GM19468 (cell line): ENCODE measurements at regions not wholly inside any gene's neighbourhood (a gene's known extent, or its start where the extent isn't known, plus 50 kb on each side); places are given as distances from the start of the nearest gene placed in this dataset.

Experiments used
- ATAC-seq: cut with Tn5 transposase; IDR thresholded peaks from one replicate; pipeline ENCODE4 v1.9.1; 2021; ENCODE audit warnings: mild to moderate bottlenecking, moderate library complexity, moderate number of reproducible peaks; ENCODE audit not compliant: unreplicated experiment; ENCODE audit errors: extremely low read depth

DNA sequence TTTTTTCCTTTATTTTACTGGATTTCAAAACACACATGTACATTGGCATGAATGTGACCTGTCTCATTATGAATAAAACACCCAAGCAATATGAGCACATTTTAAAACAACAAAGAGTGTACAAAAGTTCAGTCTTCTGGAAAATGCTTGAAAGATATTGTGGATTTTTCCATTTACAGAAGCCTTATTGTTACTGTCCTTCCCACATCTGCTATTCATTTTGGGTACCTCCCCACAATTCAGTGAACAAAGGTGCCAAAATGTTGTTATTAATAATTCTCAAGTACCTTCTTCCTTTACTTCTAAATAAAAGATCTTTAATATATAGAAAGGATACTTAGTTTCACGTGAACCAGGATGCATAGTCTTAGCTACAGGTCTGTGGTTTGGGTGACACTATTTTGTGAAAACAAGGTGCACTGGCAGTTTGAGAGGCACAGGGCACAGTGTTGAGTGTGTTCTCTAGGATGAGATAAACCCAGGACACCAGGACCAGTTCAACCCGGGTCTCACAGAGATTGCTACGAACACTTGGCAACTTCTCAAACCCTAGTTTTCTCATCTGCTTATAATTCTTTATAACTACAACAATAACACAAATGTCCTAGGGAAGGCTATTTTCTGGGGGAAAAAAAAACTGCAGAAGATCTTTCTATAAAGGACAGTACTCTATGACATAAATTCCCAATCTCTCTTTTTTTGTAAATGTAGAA lies 84.5 kb upstream of the GALNT5 start:
- ATAC-seq = no peak

DNA sequence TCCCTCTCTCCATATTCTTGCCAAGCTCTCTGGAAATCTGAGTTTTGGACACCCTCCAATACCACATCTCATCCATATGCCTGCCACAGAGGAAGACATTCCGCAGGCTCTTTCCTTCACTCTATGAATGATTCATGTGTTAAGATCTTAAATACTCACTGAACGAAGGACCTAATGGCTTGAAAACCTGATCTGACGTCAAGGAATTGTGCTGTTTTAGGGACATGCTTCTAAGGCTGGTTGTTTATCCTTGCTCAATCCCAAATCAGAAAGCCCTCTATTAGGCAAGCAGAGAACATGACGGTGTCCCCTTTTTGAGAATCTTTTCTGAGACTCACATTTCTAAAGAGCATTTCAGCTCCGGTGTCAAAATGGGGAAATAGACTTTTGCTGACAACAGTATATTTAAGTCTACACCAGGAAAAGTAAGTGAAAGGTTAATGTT lies 83.7 kb upstream of the GALNT5 start:
- ATAC-seq = no peak

DNA sequence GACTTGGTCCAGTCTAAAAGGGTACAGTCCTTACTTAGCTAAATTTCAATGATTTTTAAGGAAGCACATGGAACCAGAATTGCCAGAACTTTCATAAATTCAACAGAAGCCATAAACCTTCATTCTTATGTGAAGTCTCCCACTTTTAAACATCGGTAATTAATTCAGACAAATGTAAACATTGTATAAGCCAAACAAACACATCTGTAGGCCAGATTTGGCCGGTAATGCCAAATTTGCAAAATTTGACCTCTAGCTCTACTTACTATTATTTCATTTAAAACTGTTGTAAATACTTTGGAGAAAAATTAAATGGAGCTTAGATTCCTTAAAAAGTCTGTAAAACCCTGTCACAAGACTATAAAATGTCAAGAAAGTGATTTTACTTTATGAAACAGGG lies 83.2 kb upstream of the GALNT5 start:
- ATAC-seq = no peak

DNA sequence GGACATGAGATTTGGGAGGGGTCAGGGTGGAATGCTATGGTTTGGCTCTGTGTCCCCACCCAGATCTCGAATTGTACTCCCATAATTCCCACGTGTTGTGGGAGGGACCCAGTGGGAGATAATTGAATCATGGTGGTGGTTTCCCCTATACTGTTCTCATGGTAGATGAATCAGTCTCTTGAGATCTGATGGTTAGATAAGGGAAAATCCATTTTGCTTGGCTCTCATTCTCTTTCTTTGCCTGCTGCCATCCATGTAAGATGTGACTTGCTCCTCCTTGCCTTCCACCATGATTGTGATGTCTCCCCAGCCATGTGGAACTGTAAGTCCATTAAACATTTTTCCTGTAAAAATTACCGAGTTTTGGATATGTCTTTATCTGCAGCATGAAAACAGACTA lies 80.9 kb upstream of the GALNT5 start:
- ATAC-seq = no peak

DNA sequence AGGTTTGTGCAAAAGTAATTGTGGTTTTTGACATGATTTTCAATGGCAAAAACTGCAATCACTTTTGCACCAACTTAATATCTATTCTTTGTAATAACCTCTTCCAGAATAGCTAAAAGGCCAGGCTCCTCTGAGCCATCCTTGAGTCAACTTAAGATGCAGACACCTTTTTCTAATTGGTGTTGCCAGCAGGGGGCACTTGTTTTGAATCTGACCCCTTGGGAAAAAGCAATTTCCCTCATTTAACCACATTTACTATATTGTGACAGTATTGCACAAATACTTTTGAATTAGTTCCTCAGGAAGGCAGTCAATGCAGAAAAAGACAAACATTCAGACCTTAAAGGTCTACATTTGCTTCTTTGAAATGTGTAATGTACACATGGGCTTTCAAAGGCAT lies 78.6 kb upstream of the GALNT5 start:
- no peak for ATAC-seq

DNA sequence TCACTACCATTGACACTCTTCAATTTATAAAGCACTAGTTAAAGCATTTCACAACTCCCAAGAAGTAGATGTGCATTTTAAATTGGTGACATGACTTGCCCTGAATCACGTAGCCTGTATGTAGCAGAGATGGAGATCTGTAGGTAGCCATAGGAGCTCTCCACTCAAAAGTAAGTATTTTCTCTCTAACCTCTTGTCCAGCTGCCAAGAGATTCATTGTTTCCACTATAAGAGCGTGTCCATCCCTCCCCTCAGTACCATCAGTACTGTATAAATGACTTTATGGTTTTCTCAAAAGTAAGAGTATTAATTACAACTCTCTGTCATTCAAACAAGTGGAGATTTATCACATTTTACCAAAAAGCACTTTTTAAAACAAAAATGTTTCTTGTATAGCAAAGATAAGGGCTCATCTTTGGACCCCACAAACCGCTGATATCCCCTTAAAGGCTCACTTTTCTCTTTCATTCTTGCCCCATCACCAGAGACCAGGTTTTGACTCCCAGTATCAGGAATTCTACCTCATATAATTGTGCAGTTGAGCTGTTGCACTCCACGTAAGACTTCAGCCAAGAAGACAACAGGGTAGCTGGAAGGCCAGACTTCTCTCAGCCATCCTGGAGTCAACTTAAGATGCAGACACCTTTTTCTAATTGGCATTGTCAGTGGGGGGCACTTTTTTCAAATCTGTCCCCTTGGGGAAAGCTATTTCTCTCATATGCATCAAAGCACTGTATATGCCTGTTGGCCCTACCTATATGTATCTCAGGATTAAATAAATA lies 78.0 kb upstream of the GALNT5 start:
- no peak for ATAC-seq

DNA sequence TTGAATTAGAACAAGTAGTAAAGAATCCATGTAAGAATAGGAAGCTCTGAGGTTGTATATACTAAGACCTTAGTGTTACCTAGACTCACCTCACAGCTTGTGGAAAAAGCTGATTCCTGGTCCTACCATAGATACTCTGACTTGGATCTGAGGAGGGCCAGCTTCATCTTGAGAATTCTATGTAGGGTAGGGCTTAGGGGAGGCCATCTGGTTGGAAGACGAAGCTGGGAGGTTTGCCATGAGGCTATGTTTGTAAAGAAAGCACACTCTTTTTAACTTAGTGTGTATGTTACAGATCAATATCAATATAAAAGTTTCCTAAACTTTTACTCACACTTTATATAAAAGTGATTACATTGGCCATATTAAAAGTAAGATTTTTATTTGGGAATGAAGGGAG lies 77.1 kb upstream of the GALNT5 start:
- no peak for ATAC-seq

DNA sequence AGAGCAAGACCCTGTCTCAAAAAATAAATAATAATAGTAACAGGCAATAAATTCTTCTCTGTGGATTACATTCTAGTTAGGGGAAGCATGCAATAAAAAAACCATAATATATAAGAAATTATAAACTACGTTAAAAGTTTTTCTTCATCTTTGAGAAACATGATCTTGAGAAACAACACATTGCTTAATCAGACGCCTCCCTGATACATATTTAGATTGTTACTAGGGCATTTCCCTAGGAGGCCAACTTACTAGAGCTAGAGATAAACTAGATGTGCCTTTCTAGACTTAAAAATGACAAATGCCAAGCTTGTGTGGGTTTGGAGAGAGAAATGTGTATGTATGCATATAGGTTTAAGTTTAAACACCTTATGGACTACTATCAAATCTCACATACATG lies 76.3 kb upstream of the GALNT5 start:
- no peak for ATAC-seq

DNA sequence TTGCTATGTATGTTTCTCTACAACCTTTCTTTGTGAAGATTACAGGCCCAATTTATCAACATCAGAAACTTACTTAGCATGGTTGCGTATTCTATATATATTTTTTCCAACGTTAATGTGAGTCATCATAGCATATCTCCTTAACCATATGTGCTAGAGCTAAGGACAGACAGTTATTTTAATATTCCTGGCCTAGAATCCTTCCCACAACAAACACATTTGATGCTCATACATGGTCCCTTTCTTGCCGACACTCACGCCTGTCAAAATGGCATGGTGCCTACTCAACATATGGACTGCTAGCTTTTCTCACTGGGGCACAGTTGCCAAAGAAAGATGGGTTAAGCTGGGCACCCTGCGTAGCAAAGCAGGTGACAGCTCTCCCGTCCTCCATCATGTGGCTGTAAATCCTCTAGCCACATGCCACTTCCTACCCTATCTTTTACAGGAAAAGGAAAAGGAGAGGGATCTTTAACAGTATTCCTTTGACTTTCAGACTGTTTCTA lies 75.2 kb upstream of the GALNT5 start:
- no peak for ATAC-seq

DNA sequence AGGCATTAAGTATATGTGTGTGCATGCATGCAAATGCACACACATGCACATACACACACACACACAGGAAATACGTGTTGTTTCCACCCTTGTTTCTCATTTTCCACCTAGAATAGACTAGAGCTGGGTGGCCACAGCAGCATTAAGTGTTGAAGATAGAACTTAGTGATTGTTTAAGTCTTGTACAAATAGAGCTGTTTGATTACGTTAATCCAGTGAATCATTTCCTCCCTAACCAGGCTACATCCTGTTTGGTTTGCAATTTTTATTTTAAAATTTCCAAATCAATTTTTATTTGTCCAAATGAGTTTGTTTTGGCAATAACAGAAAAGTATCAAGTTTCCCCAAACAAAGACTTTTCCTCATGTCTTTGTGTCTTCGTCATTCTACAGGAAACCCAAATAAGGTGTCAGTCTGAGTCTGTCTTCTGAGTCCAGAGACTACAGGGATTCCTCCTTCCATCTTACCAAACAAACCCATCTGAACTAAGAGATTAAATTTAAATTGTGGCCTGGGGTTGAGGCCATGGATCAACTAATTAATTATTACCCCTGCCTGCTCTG lies 74.6 kb upstream of the GALNT5 start:
- no peak for ATAC-seq

DNA sequence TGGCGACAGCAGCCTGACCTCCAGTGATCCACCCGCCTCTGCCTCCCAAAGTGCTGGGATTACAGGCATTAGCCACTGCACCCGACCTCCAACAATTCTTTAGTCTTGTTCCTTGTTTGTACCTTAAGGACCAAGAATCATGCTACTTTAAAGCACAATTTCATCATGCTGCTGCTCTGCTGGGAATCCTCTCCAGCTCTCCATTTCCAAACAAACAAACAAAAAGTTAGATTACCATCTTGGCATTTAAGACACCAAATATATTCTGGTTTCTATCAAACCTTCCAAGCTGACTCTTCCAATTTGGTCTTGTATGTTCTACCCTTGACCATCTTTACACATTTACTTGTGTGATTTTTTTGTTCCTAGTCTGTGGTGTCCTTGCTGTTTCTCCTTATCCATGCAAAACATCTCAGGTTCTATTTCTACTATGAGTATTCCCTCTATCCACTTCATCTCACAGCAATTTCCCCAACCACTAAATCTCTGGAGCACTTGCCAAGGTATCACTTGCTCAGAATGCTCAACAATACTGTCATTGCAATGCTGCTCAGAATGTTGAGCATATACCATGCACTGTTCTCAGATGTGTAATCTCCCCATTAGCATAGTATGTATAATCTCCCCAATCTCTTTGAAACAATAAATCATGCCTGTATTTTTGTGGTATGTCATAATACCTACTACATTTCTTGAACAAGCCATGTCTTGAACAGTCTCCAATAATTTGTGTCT lies 73.2 kb upstream of the GALNT5 start:
- ATAC-seq = no peak

DNA sequence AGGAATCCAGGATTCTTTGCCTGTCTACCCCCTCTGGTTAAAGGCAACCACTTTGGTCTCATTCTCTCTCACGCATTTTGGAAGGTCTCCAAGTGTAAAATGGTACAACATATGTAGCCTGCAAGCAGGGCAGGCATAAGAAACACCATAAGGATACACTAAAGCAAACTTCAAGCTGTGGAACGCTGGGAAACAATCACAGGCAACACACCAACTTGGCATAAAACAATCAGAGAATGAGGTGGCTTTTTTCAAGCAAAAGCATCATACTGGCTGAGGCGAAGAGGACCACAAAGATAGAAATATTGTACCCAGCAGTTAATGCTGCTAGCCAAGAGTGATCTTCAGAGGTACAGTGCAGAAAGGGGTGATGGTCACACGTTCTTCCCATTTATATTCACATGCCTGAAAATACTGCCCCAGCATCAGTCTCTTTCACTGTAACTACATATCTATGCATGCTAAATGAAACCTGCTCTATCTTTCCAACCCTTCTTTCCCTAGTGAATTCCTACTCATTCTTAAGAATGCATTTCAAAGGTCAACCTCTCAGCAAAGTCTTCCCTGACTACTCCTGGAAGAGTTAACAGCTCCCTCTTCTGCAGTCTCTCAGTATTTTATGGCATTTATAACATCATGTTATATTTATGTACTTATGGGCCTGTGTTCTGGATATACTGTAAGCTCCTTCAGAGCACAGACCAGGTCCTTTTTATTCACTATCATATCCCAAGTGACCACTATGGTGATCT lies 71.9 kb upstream of the GALNT5 start:
- ATAC-seq = no peak

DNA sequence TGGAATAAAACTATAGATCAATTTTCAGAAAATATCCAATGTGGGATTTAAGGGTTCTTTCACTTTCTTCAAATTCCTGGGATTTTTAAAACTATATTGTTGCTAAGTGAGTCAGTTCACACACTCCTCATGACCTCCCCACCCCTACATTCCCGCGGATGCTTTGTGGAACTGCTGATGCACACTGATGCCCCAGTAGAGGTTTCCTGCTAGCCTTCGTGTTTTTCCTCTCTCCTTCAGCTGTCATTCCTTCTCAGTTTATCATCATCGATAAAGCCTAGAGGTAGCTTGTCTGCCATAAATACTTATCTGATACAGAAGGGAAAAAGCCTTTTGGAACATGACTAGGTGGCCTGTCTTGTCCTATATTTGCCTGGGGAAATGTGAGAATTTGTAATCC lies 67.4 kb upstream of the GALNT5 start:
- ATAC-seq = no peak

DNA sequence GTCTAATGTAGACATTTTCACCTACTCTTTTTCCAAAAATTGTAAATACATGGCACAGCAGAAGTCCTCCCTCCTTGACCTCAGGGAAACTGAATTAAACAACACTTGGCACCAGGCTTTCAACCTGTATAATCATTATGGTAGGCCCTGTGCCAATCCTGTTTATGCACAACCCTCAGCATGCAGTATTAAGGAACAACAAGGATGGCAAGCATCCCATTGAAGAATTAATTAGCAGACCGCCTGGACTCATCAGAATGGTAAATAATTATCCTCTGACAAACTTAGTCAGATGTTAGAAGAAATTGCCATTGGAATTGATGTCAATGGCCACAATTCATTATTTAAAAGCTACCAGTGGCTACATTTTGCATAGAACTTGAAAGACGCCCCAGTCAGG lies 66.3 kb upstream of the GALNT5 start:
- no peak for ATAC-seq

DNA sequence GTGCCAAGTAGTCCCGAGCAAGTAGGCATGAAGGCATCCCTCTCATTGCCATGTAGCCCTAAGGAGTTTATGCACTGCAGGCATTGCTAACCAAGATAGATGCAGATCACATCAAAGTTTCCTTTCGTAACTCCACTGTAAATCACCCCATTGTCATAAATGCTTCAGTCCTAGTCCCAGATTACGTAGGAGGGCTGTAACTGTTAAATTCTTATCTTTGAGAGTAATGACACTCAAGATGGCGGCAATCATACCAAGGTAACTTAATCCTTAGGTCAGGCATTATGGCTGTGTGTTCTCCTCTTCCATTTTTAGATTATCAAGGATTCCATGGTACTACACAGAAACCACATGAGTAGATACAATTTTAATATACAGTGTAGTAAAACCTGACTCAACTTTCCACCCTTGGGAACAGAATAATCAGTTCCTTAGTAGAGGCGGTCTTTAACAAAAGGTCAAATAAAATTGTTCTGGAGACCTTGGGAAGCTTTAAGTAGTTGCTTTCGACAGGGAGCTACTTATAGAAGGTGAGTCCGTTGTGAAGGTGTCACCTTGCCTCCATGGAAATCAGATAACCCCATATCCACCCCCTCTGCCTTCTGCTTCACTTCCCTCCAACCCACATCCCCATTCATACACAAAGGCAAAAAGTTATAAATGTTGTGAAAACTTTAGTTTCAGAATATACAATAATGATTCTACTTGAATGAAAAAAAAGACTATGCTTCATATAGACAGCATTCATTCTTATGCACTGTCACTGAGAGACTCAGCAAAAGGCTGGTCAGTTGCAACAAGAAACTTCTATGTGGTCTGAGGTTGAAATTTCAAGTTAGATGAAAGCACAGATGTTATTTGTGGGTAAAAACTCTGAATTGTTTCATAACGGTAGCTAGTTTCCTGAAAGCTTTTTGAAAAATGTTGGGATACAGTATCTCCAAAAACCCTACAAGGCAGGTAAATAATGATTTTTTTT lies 64.8 kb upstream of the GALNT5 start:
- ATAC-seq = peak; percentile 86

DNA sequence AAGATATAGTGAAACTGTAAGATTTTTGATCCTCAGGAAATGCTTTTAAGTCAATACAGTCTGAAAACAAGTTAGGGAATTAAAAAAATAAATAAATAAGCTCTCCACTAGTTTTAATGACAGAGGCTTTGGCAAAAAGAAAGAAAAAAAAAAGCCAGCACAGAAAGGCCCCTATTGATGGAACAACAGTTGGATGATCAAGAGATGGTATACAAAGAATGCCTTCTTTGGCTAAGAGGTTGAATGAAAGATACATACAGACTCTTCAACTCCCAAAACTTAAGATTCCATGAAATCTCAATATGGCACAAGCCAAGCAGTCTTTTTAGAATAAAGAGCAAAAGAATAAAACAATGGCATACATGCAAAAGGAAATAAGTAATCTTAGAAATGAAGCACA lies 64.0 kb upstream of the GALNT5 start:
- no peak for ATAC-seq

DNA sequence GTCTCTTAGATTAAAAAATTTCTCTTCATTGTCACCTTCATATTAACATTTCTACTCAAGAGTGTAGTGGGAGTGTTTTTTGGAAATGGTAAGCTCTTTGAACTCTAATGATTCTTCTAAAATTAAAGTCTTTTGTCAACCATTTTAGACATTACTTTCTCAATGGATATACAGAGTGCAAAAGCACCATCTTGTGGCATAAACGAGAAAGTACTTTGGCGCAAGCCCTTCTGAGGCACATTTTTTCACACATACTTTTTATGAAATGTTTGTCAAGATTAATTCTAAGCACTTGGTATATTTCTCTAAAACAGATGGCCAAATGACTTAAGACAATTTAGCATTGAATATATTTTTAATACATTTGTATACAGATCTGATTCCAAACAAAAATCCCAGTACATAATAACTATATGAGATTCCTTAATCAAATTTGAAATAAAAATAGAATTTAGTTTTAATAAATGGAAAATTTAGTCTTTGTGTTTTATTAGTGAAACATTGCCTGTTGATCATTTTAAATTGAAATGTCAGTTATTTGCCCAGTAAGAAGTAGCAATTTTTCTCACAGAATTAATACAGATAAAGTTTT lies 63.3 kb upstream of the GALNT5 start:
- no peak for ATAC-seq

DNA sequence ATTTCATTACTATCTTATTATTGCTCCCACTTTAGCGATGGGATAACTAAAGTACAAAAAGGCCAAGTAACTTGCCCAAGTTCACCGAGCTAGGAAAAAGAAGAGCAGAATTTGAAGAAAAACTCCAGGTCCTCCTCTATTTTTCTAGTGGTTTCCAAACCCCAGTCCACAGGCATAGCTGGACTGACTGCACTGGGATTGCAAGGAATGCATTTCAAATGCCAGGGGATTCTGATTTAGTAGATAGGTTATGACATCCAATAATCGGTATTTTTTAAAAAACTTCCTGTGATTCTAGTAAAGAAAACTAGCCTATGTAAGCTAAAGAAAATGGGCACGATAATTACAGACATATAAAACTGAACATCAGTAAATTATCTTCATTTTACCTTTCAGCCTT lies 62.7 kb upstream of the GALNT5 start:
- ATAC-seq = no peak
